Panc1 (cell line): ENCODE measurements at regions not wholly inside any gene's neighbourhood (a gene's known extent, or its start where the extent isn't known, plus 50 kb on each side); places are given as distances from the start of the nearest gene placed in this dataset.

Experiments
- CTCF ChIP-seq: fragments of 450-650 bp; IDR thresholded peaks from 2 replicates; pipeline ENCODE4 v1.5.1; 2017; ENCODE audit warnings: mild to moderate bottlenecking
- SIN3A ChIP-seq: IDR thresholded peaks from 2 replicates; pipeline ENCODE4 v1.6.1; 2012; ENCODE audit warnings: low read depth, mild to moderate bottlenecking, low read length, moderate library complexity, borderline replicate concordance; ENCODE audit not compliant: insufficient read depth

GRCh38 chr10:2592360-2593160 is 474.8 kb upstream of the PFKP start:
- TF ChIP-seq CTCF (no peak), SIN3A (no peak)
